GM12874 (cell line): ENCODE measurements at regions not wholly inside any gene's neighbourhood (a gene's known extent, or its start where the extent isn't known, plus 50 kb on each side); places are given as distances from the start of the nearest gene placed in this dataset.

Source experiments
- CTCF ChIP-seq: IDR thresholded peaks from 2 replicates; pipeline ENCODE4 v1.5.1; 2011; ENCODE audit warnings: low read depth, mild to moderate bottlenecking, control low read depth, low read length, moderate library complexity; ENCODE audit not compliant: insufficient read depth

- TF ChIP-seq CTCF: no peak
Measured at GRCh38 chr10:2301227-2301626, 563.9 kb upstream of the ADARB2 start.

GRCh38 chr10:2300231-2300630 lies 562.9 kb upstream of the ADARB2 start:
- TF ChIP-seq CTCF: no peak

GRCh38 chr10:2296179-2296891 lies 559.0 kb upstream of the ADARB2 start:
- TF ChIP-seq CTCF: no peak

GRCh38 chr10:2294739-2295138 lies 557.4 kb upstream of the ADARB2 start:
- TF ChIP-seq CTCF: no peak

GRCh38 chr10:2284071-2284470 lies 546.7 kb upstream of the ADARB2 start:
- TF ChIP-seq CTCF: no peak

GRCh38 chr10:2282202-2282601 lies 544.9 kb upstream of the ADARB2 start:
- TF ChIP-seq CTCF: no peak

- no peak for TF ChIP-seq CTCF
Measured at GRCh38 chr10:2280713-2281300, 543.5 kb upstream of the ADARB2 start.
